ENCODE measurements at regions not wholly inside any gene's neighbourhood (a gene's known extent, or its start where the extent isn't known, plus 50 kb on each side); places are given as distances from the start of the nearest gene placed in this dataset.

GRCh38 chr1:55724551-55725325 lies 509.6 kb upstream of the USP24 start:
- no peak for DNase-seq

DNA sequence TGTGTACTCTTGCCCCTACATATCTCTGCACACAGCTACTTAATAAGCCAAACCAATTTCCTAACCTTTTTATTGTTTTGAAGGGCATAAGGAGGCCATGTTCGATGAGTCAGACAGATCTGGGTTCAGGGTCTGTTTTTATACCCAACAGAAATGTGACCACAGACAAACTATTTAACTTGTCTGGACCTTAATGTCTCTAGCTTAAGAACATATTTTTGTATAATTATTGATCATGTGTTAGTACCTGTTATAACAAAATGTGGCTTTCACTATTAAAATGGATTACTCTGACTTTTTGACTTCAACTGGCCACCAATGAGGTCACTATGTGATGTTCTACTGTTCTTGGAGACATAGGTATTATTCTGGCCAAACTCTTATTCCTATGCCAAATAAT lies 507.8 kb upstream of the USP24 start:
- DNase-seq, result no peak

- DNase-seq, result no peak
These were observed 505.1 kb upstream of the USP24 start for GRCh38 chr1:55720261-55720660.

GRCh38 chr1:55718758-55719671 lies 503.9 kb upstream of the USP24 start:
- DNase-seq, result no peak

GRCh38 chr1:55717111-55717510 lies 501.9 kb upstream of the USP24 start:
- DNase-seq, result no peak

- DNase-seq, result no peak
These were observed 501.4 kb upstream of the USP24 start for GRCh38 chr1:55716610-55717009.

GRCh38 chr1:55716151-55716550 lies 501.0 kb upstream of the USP24 start:
- no peak for DNase-seq

- DNase-seq, result no peak
These were observed 499.1 kb upstream of the USP24 start for GRCh38 chr1:55714230-55714629.

DNA sequence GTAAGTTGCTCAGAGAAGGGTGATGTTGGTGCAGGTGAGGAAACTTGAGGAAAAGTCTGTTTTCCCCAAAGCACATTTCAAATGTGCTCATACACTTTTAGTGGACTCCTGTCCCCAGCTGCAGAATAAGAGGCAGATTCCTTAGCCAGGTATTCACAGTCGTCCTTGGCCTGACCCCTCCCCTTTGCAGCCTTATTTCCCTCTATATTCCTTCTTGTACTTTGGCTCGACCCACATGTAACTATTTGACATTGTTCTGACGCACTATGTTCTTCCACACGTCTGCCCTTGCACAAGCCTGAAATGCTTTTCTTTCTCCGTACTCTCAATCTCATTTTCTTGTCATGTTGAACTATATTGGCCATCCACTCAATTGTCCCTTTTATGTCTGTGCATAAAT lies 498.4 kb upstream of the USP24 start:
- DNase-seq, result no peak

DNA sequence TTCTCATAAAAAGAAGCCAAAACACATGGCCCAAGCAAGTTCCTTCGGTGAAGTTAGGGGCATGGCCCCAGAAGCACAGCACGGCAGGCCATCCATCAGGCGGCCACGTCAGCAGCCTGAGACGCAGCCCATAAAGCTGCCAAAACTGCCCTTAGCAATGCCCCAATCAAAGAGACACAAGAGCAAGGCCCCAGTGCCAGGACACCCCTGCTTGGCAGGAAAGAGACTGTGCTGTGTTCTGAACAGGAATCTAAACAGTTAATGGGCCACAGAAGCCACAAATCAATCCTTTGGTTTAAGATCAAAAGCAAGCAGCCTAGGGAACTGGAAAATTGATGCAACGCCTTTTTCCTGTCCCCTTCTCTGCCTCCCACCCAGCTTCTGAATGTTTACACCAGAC lies 497.0 kb upstream of the USP24 start:
- DNase-seq, result no peak

- no peak for DNase-seq
These were observed 493.6 kb upstream of the USP24 start for GRCh38 chr1:55708781-55709180.

GRCh38 chr1:55707846-55708245 lies 492.7 kb upstream of the USP24 start:
- no peak for DNase-seq

GRCh38 chr1:55707196-55707595 lies 492.0 kb upstream of the USP24 start:
- no peak for DNase-seq

DNA sequence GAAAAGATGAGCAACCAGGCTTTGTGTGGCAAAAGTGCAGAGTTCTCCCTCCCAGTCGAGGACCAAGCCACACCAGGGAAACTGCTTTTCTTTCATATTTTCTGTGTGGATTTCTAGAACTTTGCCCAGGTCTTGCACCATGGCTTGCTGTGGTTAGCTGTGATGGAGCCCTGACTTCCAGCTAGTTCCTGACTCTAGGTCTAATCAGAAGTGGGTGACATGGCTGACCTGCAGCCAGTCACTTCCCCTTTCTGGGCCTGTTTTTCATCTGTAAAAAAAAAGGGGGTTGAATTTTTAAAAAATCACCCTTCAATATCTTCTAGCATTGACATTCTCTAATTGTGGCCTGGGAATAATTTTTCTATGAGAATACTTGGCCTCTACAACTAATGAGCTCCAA lies 491.2 kb upstream of the USP24 start:
- no peak for DNase-seq

- DNase-seq, result no peak
These were observed 488.7 kb upstream of the USP24 start for GRCh38 chr1:55703726-55704363.

GRCh38 chr1:55702064-55702463 lies 486.9 kb upstream of the USP24 start:
- DNase-seq, result no peak

- DNase-seq, result no peak
These were observed 485.4 kb upstream of the USP24 start for GRCh38 chr1:55700359-55701130.

GRCh38 chr1:55699228-55699627 lies 484.1 kb upstream of the USP24 start:
- DNase-seq, result no peak

GRCh38 chr1:55697997-55698535 lies 482.9 kb upstream of the USP24 start:
- DNase-seq, result no peak

GRCh38 chr1:55696891-55697290 lies 481.7 kb upstream of the USP24 start:
- no peak for DNase-seq

GRCh38 chr1:55696181-55696754 lies 481.1 kb upstream of the USP24 start:
- DNase-seq, result no peak

GRCh38 chr1:55695552-55695951 lies 480.4 kb upstream of the USP24 start:
- no peak for DNase-seq

Data from activated CD4-positive, CD25-positive, alpha-beta regulatory T cell (primary cell).